GM12872 (cell line): ENCODE measurements at regions not wholly inside any gene's neighbourhood (a gene's known extent, or its start where the extent isn't known, plus 50 kb on each side); places are given as distances from the start of the nearest gene placed in this dataset.

Experiments
- TF ChIP-seq, protein P1 (sequence below): IDR thresholded peaks from 3 replicates; pipeline ENCODE4 v1.5.1; 2011; ENCODE audit warnings: low read depth, mild to moderate bottlenecking, low read length, moderate library complexity; ENCODE audit not compliant: insufficient read depth

DNA sequence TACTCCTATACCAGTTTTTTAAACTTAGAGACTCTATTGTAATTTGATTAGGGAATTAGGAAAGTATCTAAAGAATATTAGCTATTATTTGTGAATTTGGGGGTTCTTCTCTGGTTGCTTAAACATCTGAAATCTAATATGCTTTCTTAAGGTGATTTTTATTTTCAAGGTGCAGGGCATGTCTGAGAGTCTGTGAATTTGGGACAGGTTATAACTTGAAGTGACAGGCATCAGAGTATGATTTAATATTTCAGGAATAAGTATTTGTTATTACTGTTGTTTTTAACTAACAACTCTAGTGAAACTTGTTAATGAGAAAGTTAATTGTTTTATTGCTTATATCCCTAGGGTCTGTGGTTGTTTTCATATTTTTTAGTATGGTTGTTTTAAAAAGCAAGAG lies 321.6 kb upstream of the EPHA3 start:
- TF ChIP-seq, protein P1, sequence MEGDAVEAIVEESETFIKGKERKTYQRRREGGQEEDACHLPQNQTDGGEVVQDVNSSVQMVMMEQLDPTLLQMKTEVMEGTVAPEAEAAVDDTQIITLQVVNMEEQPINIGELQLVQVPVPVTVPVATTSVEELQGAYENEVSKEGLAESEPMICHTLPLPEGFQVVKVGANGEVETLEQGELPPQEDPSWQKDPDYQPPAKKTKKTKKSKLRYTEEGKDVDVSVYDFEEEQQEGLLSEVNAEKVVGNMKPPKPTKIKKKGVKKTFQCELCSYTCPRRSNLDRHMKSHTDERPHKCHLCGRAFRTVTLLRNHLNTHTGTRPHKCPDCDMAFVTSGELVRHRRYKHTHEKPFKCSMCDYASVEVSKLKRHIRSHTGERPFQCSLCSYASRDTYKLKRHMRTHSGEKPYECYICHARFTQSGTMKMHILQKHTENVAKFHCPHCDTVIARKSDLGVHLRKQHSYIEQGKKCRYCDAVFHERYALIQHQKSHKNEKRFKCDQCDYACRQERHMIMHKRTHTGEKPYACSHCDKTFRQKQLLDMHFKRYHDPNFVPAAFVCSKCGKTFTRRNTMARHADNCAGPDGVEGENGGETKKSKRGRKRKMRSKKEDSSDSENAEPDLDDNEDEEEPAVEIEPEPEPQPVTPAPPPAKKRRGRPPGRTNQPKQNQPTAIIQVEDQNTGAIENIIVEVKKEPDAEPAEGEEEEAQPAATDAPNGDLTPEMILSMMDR, result no peak

DNA sequence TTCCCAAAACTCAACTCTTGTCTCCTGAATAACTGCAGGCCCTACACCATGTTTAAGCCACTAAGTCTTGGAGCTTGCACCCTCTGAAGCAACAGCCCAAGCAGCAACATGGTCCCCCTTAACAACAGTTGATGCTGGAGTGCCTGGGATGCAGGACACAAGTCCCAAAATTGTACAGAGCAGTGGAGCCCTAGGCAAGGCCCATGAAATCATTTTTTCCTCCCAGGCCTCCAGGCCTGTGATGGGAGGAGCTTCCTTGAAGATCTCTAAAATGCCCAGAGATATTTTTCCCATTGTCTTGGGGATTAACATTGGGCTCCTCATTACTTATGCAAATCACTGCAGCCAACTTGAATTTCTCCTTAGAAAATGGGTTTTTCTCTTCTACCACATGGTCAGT lies 311.9 kb upstream of the EPHA3 start:
- TF ChIP-seq, protein P1, result no peak

DNA sequence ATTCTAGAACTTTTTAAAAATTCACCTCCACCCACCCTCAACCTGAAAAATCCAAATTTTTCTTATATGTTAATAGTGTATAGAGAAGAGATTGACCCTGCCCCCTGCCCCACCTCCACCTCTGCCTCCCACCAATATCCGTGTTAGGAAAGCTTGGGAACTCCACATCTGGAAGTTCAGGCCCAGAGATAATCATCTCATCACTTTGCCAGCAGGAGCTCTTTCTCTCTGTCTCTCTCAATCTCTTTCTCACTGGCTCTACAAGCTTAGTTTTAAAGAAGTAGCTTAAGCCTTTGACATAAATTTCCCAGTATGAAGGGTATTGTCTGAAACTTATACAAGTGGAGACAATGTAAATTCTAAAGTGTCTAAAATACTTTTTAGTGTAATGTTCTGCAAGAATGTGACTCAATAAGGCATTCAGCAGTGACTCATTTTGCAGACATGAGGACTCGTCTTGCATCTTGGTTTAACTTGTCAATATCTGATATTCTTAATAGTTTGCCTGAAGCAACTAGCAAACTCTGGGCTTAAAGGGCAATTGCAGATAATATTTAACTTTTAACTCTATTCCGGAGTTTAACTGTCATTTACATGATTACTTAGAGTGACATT lies 299.8 kb upstream of the EPHA3 start:
- TF ChIP-seq, protein P1, result no peak

DNA sequence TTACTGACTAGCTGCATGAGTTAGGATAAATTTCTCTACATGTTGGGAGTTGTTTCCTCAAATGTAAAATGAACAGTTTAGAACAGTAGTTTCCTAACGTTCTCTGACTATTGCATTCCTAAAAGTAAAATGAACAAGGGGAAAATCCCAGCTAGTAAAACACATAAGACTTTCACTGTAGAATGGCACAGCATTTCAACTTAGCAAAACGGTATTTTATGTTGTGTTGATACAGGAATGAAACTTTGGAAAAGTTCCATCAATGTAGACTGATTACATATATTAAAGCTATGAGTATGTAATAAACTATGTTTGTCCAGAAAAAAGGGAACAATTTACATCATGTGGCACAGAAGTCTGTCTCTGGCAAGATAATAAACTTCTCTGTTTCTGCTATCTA lies 297.4 kb upstream of the EPHA3 start:
- TF ChIP-seq, protein P1, result no peak

DNA sequence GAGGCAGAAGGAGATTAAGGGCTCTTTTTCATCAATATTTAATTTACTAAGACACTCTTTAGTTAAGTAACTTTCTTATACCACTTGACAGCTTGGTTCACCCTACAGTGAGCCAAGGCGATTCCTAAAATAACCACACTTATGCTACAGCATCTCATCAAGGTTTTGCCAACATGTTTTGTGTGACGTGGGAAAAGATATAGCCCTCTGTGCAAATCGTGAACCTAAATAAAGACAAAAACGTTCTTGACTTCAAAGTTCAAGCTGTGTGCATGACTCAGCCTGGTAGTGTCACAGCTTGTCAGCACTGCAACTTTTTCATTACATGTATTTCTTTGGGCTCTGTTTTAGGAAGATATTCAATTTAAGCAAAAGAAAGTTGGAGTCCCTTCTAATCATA lies 297.0 kb upstream of the EPHA3 start:
- TF ChIP-seq, protein P1, result no peak

DNA sequence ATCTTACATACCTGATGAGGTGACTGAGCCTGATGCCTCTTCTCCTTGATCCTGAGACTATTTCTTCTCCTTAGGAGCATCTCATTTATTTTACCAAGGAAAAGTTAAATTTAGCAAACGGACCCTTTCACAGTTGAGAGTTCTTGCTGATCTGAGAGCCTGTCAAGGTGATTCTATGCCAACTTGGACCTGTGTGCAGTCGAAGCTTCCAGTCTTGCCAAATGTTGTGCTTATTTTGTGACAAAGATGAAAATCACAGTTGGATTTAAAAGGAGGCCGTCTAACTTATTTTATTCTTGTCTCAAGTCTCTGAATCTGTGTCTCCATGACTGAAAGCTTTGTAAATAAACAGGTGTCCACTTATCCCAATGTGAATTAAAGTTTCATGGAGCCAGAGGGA lies 296.3 kb upstream of the EPHA3 start:
- TF ChIP-seq, protein P1, result no peak

DNA sequence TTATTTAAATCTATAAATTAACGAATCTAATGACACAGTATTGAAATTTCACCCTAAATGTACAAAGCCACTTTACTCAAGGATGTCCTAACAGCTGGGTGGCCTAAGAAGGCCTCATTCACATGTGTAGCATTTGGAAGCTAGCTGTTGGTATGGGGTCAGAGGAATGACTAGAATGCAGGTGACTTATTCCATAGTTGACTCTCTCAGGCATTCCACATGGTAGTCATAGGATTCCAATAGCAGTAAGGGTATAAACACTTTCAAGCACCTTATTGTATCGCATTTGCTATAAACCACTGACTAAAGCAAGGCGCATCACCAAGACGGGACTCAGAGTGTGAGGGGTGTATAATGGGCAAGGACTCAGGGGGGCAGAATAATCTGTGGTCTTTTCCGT lies 294.8 kb upstream of the EPHA3 start:
- TF ChIP-seq, protein P1, result no peak

DNA sequence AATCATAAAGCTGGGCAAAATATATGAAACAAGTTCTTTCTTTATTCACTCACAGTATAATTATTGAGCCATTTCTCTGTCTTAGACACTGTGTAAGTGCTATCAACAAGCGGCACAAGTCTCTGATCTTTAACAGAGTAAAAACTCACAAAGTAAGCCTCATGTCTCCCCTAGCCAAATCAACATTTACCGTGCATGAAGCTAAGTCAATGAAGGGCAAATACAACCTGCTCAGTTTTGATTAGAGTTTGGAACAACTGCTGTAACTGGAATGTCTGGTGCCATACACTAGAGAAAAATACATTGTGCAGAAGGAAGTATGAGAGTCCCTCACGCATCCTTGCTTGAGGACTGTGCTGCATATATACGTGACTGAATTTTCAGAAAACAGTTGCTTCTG lies 291.0 kb upstream of the EPHA3 start:
- TF ChIP-seq, protein P1, result no peak
